Skeletal muscle cell (primary cell): ENCODE measurements at regions not wholly inside any gene's neighbourhood (a gene's known extent, or its start where the extent isn't known, plus 50 kb on each side); places are given as distances from the start of the nearest gene placed in this dataset.

Experiments used
- DNase-seq: peaks from one replicate; pipeline ENCODE4 v3.0.0-alpha.2; 2010; ENCODE audit warnings: low read depth
- H3K4me3 ChIP-seq: 2 replicates; pipeline ENCODE4 v1.5.1; 2011; ENCODE audit warnings: low read depth, mild to moderate bottlenecking, control low read depth, low read length, moderate library complexity

DNA sequence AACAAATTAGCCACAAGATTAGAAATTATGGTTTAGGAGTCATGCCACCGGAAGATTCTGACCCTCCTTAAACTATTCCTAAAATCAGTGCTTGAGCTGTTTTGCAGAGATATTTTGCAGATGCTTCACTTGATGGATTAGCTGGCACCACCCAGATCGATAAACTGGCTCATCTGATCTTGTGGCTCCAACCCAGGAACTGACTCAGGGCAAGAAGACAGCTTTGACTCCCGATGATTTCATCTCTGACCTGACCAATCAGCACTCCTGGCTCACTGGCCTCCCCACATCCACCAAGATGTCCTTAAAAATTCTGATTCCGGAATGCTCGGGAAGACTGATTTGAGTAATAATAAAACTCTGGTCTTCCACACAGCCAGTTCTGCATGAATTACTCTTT, 221.6 kb downstream of the RHOU start:
- H3K4me3 ChIP-seq: no peak overlapping the region
- no peak for DNase-seq

DNA sequence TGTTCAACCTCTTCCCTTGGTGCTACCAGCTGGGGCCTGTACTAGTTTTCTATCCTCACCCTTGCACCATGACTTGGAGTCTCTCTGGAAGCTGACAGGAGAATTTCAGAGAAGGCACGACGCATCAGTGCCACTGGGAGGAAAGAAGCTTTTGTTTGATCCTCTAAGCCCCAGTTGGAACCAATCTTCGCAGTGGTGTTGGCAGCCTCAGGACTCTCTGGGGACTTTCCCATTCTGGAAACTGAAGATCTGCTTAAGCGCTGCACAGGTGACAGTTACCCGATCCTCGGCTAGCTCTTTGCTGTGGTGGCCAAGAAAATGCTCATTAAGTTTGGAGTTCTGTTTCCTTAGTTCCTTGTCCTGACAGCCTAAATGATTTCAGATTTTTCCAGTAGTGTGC, 222.3 kb downstream of the RHOU start:
- no peak overlapping the region for H3K4me3 ChIP-seq
- DNase-seq: no peak

DNA sequence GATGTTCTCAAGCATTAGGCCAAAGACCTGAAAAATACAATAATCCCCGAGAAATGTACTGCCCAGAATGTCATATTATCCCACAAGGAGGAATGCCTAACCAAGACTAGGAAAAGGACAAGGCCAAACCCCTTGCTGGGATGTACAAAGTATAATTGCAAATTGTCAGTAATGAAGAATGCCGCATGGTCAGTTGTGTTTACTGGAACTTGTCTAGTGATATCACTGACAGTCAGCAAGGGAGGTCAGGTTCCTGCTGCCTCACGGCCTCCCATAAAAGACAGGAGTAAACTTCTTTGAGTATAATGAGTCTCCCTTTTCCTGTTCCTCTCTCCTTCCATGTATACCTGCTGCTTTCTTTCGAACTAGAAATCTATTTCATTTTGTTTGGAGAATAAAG, 222.8 kb downstream of the RHOU start:
- no peak overlapping the region for H3K4me3 ChIP-seq
- DNase-seq: no peak

DNA sequence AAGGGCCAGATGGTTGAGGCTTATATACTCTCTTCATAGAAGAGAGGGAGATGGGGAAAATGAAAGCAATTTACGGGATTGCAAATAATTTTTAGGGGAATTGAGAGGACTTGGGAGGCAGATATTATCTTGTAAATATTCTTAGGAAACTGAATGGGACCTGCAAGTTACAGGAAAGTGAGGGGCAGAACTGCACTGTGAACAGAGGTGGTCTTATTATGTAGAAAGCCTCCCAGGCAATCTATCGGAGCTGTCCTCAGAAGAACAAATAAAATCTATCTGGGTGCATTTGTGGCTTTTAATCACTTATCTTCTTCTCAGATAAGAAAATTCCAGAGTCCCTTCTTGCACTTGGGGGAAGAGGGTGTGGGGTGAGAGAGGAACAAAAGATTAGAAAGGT, 223.5 kb downstream of the RHOU start:
- no peak for DNase-seq
- H3K4me3 ChIP-seq: no peak overlapping the region

DNA sequence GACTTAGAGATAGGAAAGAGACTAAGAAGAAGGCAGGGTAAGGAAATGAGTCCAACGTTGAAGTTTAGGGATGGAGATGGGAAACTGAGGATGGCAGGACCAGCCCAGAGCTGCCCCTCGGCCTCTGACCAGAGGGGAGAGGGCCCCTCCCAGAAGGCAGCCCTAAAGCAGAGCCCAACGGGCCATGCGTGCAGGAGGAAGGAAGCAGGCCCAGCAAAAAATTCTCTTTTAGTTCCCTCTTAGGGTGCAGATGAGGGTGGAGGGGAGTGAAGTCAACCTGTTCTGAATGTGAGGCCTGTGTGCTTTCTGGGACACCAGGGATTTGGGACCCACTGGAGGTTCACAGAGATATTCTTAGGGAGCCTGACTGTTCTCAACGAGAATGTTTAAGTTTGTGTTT, 225.4 kb downstream of the RHOU start:
- H3K4me3 ChIP-seq: no peak overlapping the region
- DNase-seq: no peak

DNA sequence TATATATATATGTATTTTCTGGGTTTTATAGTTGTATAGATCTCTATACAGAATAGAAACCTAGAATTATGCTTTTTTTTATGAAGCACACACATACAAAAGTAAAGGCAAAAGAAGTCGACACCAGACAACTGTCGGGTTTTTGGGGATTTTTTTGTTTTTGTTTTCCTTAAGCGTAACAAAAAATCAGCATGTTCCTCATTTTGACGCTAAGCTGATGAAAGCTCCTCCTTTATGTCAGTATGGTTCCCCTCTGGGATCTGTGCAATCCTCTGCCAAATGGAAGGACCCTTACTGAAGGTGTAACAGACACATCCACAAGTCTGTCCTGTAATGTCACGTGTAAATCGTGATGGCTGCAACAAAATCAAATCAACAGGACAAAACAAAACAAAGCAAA, 226.2 kb downstream of the RHOU start:
- DNase-seq: no peak
- no peak overlapping the region for H3K4me3 ChIP-seq

DNA sequence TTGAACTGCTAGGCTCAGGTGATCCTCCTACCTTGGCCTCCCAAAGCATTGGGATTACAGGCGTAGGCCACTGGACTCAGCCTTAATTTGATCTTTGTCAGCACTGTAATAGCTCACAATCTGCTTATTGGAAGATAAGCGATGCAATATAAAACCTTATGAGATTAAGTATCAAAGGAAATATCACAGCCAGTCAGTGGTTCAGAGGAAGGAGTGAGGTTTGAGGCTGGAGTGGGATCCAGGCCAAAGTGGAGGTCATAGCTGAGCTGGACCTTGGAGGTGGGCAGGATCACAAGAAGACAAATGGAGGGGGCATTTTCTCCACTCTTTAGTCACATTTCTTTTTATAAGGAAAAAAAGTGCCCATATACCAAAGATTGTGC, 228.5 kb downstream of the RHOU start:
- no peak overlapping the region for H3K4me3 ChIP-seq
- DNase-seq: no peak

DNA sequence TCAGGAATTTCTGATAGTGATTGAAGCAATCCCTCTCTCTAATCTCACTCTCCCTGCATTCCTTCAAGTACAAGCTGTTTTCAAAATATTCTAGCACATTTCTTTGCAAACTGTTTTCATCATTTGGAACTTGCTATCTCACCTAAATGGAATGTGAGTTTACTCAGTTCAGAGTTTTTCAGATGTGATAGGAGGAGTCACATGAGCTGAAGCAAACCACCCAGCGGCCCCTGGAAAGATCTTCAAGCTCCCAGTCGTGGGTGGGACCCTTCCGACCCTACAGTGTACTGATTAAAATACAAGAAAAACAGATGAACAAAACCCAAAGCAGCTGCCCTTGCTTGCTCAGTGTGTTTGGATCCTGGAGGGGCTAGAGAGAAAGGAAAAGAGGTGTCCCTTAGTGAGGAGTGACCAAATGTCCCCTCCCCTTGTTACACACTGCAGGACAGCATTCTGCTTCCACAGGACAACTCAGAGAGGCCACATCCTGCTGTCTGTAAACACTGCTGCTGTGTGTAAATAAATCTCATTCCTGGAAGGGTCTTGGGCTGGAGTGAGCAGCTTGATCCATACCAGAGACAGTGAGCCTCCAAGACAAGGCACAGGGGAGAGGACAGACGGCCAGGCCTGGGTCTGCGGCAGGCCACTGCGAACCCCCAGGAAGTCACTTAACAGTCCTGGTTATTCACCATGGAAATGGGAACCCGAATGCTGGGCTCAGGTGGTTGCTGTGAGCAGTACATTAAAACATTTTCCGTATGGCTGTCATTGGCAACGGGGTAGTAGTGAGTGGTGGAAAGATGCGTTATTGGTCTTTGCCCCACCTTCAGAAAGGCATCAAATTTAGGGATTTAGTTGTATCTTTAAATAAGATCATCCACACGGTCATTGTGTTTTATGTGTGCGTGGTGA, 229.2 kb downstream of the RHOU start:
- H3K4me3 ChIP-seq: no peak overlapping the region
- peak; percentile 33 for DNase-seq

DNA sequence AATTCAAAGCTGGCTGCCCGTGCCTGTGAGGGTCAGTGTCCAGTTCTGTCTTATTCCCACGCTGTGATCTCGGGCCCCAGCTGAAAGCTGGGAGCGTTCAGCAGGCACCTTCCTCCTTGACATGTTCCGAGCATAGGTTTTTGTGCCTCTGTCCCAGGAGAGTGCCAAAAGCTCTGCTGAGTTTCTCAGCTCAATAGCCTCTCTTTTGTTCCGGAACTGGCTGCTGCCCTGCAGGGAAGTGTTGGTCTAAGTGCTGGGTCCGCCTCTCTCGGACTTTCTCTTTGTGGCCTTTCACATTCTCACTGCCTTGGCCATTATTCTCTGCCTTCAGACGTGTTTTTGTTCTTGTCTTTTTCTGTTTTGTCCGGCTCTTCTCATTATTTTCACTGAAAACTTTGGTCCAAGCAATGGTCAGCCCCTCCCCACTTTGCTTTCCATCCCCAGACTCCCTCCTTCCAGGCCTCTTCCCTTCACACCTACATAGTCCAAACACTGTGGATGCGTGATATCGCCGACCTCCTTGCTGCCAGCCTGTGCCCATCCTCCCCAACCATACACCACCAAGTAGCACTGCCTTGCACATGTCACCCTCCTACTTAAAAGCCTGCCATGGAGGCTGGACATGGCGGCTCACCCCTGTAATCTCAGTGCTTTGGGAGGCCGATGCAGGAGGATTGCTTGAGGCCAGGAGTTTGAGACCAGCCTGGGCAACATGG, 233.8 kb downstream of the RHOU start:
- no peak overlapping the region for H3K4me3 ChIP-seq
- no peak for DNase-seq

DNA sequence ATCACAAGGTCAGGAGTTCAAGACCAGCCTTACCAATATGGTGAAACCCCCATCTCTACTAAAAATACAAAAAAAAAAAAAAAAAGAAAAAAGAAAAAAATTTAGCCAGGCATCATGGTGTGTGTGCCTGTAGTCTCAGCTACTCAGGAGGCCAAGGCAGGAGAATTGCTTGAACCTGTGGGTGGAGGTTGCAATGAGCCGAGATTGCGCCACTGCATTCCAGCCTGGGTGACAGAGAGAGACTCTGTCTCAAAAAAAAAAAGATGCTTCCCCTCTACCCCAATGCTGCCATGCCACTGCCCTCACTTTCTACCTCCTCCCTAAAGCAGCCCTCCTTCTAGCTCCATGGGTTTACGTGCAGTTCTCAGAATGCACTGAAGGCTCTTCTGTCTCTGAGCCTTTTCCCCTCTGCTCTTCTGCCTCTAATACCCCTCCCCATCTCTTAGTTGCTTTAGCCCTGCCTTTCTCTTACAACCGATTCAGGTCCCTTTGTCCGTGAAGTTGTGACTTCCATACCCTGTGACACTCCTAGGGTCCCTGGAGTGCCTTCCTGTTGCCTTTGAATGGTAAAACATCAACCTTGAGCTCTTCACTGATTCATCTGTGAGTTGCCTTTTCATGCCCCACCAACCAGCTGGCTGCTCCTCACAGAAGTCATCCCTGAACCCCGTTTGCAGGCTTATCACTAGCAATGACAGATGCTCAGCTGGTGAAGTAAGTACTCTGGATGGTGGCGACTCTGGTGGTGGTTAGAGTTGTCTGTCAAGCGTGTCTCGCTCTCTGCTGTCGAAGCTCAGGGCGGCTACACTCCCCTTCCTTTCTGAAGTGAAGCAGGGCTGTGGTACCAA, 234.9 kb downstream of the RHOU start:
- no peak for DNase-seq
- no peak overlapping the region for H3K4me3 ChIP-seq

DNA sequence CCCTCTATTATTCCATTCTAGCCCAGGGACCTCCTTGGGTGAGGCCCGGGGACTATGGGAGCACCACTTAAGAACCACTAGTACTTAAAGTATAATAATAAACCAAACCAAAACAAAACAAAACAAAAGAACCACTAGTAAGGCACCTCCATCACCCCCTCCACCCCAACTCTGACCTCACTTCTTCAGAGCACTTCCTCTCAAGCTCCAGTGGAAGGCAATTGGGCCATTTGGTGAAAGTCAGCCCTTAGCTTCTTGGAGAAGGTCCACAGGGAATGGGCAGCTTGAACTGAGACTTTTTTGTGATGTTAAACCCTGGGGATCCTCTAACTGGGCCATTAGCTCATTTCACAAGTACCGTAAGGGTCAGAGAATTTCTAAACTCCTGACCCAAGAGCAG, 237.3 kb downstream of the RHOU start:
- DNase-seq: no peak
- no peak overlapping the region for H3K4me3 ChIP-seq

DNA sequence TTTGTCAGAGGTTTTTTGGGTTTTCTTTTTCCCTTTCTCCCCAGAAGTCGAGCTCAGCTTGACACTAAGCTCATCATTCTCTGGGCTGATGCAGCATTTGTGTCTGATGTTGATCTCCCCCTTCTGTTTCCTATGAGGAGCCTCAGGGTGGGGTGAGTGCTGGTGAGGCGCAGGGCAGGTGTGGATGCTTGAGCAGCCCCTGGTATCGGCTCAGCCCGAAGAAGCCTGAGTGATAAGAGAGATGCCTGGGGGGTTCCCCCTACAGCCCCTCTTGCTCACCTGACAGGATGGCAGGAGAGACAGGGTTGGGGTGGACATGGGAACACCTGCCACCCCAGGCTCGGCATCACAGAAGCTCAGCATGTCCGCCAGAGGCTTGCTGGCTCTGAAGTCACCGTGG, 239.0 kb downstream of the RHOU start:
- no peak for DNase-seq

DNA sequence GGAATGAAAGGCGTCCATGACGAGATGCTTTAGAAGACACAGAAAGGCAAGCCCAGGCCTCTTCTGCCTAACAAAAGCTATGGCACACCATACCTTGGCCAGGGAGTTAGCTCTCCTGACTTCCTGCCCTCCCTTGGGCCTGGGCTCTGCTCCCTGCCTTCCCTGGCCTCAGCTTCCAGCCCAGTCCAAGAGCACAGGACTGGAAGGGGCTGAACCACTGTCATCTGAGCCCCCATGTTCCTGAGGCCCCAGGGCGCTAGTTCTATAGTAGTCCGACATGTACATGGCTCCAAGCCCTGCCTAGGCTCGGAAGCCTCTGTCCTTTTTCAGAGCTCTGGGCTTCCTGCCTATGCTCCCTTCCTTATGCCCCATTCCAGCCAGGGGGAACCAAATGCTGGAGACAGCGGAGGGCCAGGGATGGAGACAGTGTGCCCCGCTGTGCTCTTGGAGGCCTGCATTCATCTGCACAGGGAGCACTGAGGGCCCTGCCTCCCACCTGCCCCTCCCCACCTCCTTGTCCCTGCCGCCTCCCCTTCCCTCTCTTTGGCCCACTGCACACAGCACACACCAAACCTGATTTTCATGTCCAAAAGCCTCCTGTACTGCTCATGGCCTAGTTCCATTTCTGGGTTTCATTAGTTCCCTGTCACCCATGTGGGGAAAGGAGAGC, 240.1 kb downstream of the RHOU start:
- no peak for DNase-seq
- H3K4me3 ChIP-seq: no peak overlapping the region

More for the DNA sequence above, 239.0 kb downstream of the RHOU start:
- H3K4me3 ChIP-seq: no peak overlapping the region

DNA sequence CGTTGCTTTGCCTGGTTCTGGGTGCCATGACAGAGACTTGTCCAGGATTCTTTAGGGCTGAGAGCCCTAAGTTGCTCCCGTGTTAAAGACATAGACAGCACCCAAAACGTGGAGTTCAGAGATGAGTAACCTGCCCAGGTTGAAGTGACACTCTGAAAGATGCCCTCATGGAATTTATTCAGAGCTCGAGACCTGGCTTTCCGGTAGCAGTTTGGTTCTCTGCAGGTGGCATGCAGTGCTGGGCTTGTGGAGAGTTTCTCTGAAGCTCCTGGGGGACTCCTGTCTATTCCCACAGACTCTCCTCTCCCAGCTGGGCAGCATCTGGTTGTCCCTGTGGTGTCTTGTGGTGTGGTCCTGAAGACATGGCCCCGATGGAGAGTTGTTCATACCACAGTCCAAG, 241.0 kb downstream of the RHOU start:
- no peak overlapping the region for H3K4me3 ChIP-seq

DNA sequence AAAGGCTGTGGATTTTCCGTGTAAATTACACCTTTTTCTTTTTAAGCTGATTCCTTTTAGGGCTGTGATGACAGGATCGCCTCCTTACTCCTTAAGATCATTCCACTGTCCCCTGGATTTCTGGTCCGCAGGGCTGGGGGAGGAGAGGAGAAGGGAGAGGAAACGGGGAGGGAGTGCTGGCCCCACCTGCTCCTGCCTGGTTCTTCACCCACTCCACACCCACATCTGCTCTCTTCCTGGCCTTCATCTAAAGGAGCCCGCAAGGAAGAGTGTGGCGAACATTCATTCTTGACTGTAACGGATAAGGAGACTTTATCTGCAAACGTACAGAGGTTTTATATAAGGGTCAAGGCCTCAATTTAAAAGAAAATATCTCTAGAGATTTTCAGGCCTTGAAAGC, 242.0 kb downstream of the RHOU start:
- no peak overlapping the region for H3K4me3 ChIP-seq
- DNase-seq: no peak

More for the DNA sequence above, 241.0 kb downstream of the RHOU start:
- DNase-seq: no peak

DNA sequence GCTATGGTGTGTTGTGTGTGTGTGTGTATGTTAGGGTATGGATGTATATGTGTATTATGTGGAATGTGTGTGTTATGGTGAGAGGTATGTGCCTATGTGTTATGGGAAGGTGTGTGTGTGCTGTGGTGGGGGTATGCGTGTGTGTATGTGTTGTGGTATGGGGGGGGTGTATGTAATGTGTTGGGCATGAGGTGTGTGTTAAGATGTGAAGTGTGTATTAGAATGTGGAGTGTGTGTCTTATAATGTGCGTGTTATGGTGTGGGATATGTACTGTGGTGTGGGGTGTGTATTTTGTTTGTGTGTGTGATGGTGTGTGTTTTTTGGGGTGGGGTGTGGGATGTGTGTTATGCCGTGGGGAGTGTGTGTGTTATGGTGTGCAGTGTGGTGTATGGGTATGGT, 242.5 kb downstream of the RHOU start:
- H3K4me3 ChIP-seq: no peak overlapping the region
- no peak for DNase-seq

DNA sequence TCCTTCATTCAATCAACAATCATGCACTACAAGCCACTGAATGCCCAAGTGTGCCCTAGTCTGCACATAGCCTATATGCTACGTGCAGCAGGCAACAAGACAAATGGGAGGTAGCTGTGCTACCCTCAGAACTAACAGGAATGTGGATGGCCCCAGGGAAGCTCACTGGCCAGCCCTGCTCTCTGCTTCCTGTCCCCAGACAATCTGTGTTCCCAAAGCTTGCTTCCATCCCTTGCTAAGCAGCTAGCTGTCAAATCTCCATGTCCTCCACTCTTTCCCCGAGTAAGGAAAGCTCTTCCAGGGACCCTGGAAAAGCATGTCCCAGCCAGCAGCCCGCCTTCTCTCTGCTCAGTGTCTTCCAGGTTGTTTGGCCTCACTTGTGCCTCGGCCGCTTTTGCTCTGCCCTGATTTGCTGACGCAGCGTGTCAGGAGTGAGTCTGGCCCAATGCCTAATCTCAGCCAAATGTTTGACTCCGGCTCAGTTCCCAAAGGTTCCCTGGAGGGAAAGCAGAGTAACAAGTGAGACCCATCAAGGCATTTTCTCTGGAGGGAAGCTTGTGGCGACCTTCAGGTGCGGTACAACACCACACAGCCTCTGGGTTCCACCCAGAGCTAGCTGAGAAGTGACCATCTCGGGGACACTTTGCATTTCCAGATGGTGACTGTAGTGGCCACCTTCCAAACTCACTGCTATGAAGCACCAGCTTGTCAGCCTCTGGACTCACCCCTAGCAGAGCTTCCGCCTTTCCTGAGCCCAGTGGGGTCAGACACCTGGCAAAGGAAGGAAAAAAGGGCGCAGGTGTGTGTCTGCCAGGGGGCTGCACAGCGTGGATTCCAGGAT, 243.4 kb downstream of the RHOU start:
- H3K4me3 ChIP-seq: no peak overlapping the region
- DNase-seq: no peak

DNA sequence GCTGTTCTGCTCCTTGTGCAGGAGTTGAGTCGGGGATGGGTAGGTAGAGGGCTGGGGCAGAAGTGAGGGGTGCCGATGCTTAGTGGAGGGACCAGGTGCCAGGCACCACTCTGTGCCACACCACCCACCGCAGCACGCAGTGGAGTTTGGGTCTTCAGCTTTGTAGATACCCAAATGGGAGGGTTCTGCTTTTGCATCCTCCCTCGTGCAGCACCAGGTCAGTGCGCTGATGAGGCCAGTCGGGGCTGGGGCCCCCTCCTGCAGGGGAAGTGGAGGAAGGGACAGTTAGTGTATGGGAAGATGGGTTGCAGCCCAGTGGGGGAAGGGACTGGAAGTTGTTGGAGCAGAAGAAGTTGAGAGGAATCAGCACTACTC, 244.0 kb downstream of the RHOU start:
- H3K4me3 ChIP-seq: no peak overlapping the region
- no peak for DNase-seq

DNA sequence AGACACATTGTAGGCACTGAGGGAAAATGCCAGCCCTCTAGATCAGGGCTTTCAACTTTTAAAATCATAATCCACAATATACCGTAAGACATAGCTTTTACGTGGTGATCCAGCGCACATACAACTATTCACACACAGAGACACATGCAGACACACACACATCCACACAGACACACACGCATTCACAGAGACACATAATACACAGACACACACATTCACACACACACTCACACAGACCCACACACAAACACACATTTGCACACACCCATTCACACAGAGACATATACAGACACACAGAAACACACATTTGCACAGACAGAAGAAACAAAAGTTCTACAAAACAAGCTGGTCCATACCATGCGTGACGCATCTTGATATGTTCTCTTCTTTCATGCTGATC, 244.5 kb downstream of the RHOU start:
- no peak overlapping the region for H3K4me3 ChIP-seq
- DNase-seq: no peak
